WTC11 (cell line): ENCODE measurements at regions not wholly inside any gene's neighbourhood (a gene's known extent, or its start where the extent isn't known, plus 50 kb on each side); places are given as distances from the start of the nearest gene placed in this dataset.

Experiments used
- ATF2 ChIP-seq: sonication (generic); formaldehyde crosslinking; IDR thresholded peaks from 2 replicates; pipeline ENCODE4 v1.8.1; 2022; ENCODE audit warnings: low read depth, missing genetic modification reagents, borderline replicate concordance
- CREB1 ChIP-seq: sonication (generic); formaldehyde crosslinking; IDR thresholded peaks from 2 replicates; pipeline ENCODE4 v1.8.0; 2023; ENCODE audit warnings: mild to moderate bottlenecking, missing genetic modification reagents
- CTCF ChIP-seq: fragments of 200-600 bp; IDR thresholded peaks from 2 replicates; pipeline ENCODE4 v1.8.0; 2022; ENCODE audit warnings: antibody characterized with exemption
- ESRRA ChIP-seq: sonication (generic); formaldehyde crosslinking; IDR thresholded peaks from 2 replicates; pipeline ENCODE4 v1.8.1; 2022; ENCODE audit warnings: mild to moderate bottlenecking, missing genetic modification reagents, borderline replicate concordance
- FOXJ3 ChIP-seq: sonication (generic); formaldehyde crosslinking; IDR thresholded peaks from 2 replicates; pipeline ENCODE4 v1.9.0; 2021; ENCODE audit warnings: missing genetic modification reagents, mild to moderate bottlenecking, borderline replicate concordance

- TF ChIP-seq FOXJ3 (CRISPR knock-in tag) (no peak), CTCF (no peak), CREB1 (no peak), ESRRA (CRISPR knock-in tag) (no peak), ATF2 (no peak)
These were observed 54.1 kb upstream of the ARHGAP5 start for GRCh38 chr14:32022938-32023466.
